Dendritic cell treated with granulocyte-macrophage colony-stimulating factor and Interleukin-4, amounts not matched to agents 40 ng/mL and 50 ng/mL, for 4 days (primary cell): ENCODE measurements at regions not wholly inside any gene's neighbourhood (a gene's known extent, or its start where the extent isn't known, plus 50 kb on each side); places are given as distances from the start of the nearest gene placed in this dataset.
"Not testable (repeated sequence)": the region's sequence is repeated elsewhere in the genome, so short reads cannot be mapped to it uniquely, and the experiment has no call there.

Source experiments
- H3K27ac Mint-ChIP-seq: one replicate; pipeline ENCODE4 v1.8.0; 2022; ENCODE audit warnings: mild to moderate bottlenecking, mixed read lengths
- H3K27me3 Mint-ChIP-seq: one replicate; pipeline ENCODE4 v1.8.0; 2022; ENCODE audit warnings: mild to moderate bottlenecking, mixed read lengths
- H3K36me3 Mint-ChIP-seq: one replicate; pipeline ENCODE4 v1.8.0; 2022; ENCODE audit warnings: low read depth, mixed read lengths
- H3K4me1 Mint-ChIP-seq: one replicate; pipeline ENCODE4 v1.8.0; 2022; ENCODE audit warnings: low read depth, mixed read lengths
- H3K4me3 Mint-ChIP-seq: one replicate; pipeline ENCODE4 v1.8.0; 2022; ENCODE audit warnings: mild to moderate bottlenecking, moderate library complexity, mixed read lengths
- H3K9me3 Mint-ChIP-seq: one replicate; pipeline ENCODE4 v1.8.0; 2022; ENCODE audit warnings: mixed read lengths
- intact Hi-C: fragments of 100-400 bp; cut with micrococcal nuclease; formaldehyde crosslinking; loops from one replicate; pipeline ENCODE4 v1.15.0; 2022

DNA sequence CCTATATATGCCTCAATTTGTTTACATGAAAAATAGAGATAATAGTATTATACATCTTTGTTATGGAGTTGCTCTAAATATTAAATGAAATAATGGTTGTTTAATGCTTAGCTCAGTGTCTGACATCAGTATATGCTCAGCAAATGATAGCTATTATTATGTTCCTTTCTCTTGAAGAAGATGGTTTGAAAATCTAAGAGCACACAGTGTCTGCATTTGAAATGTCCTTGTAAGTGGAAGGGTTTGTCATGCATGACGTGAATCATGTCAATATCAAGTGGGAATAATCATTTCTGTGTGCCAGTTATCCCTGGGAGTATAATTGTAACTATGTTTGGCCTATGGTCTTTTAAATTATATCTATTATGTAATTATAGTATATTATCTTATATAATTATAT lies 377.5 kb upstream of the SORCS1 start:
- H3K27me3 Mint-ChIP-seq: no peaks in the 10 kb centered on the region
- H3K4me3 Mint-ChIP-seq: no peak overlapping the region
- intact Hi-C loops: no loop called here
- no peaks in the 10 kb centered on the region for H3K9me3 Mint-ChIP-seq
- H3K27ac Mint-ChIP-seq: no peak overlapping the region
- H3K4me1 Mint-ChIP-seq: no peaks in the 10 kb centered on the region
- H3K36me3 Mint-ChIP-seq: no peaks in the 10 kb centered on the region

DNA sequence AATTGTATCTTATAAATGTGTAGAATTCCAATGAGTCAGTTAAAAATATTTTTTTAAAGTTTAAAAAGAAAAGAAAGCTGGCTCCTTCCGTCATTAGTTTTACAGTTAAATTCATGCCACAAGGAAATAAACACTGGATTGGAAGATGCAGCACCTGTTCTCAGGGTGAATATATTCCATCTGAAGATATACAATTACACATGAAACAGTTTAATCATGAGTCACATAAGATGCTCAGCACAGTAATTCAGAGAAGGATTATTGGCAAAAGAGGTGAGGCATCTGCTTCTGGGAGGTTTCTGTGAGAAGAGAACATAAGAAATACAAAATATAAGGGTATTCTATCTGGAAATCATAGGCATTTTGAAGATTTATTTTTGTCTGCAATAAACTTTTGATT lies 376.5 kb upstream of the SORCS1 start:
- H3K36me3 Mint-ChIP-seq: no peaks in the 10 kb centered on the region
- intact Hi-C loops: no loop called here
- H3K27ac Mint-ChIP-seq: no peak overlapping the region
- H3K9me3 Mint-ChIP-seq: no peaks in the 10 kb centered on the region
- no peak overlapping the region for H3K4me3 Mint-ChIP-seq
- no peaks in the 10 kb centered on the region for H3K4me1 Mint-ChIP-seq
- H3K27me3 Mint-ChIP-seq: no peaks in the 10 kb centered on the region

- Mint-ChIP-seq H3K4me3 (no peak overlapping the region), H3K36me3 (no peaks in the 10 kb centered on the region), H3K9me3 (no peaks in the 10 kb centered on the region), H3K4me1 (no peaks in the 10 kb centered on the region), H3K27ac (no peak overlapping the region), H3K27me3 (no peaks in the 10 kb centered on the region)
- intact Hi-C loops: no loop called here
These were observed 364.8 kb upstream of the SORCS1 start for GRCh38 chr10:107529350-107529749.

GRCh38 chr10:107520348-107520747 lies 355.8 kb upstream of the SORCS1 start:
- no peaks in the 10 kb centered on the region for H3K36me3 Mint-ChIP-seq
- intact Hi-C loops: no loop called here
- H3K4me3 Mint-ChIP-seq: no peak overlapping the region
- H3K4me1 Mint-ChIP-seq: no peaks in the 10 kb centered on the region
- no peaks in the 10 kb centered on the region for H3K27me3 Mint-ChIP-seq
- no peaks in the 10 kb centered on the region for H3K9me3 Mint-ChIP-seq
- H3K27ac Mint-ChIP-seq: no peak overlapping the region

- intact Hi-C loops: no loop called here
- H3K9me3 Mint-ChIP-seq: no peaks in the 10 kb centered on the region
- H3K4me1 Mint-ChIP-seq: no peaks in the 10 kb centered on the region
These were observed 353.3 kb upstream of the SORCS1 start for GRCh38 chr10:107517811-107518210.

DNA sequence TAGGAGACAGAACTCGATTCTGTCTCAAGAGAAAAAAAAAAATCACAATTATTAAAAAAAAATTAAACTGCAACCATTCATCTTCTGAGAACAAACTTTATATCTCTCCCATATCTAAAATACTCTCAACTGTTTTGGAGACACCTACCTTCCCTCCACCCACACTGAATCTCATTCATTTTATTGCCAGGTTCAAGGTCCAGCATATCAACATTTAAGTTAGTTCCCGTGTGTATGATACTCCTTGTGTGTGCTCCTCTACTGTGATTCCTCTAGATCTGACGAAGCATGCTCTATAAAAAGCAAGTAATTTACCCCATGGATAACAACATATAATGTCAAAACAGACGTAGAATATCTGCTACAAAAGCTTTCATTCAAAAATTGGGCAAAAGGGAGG lies 351.8 kb upstream of the SORCS1 start:
- Mint-ChIP-seq H3K27ac (no peak overlapping the region), H3K27me3 (no peaks in the 10 kb centered on the region), H3K4me3 (no peak overlapping the region), H3K36me3 (no peaks in the 10 kb centered on the region), H3K9me3 (no peaks in the 10 kb centered on the region), H3K4me1 (no peaks in the 10 kb centered on the region)
- intact Hi-C loops: no loop called here

More at GRCh38 chr10:107517811-107518210, 353.3 kb upstream of the SORCS1 start:
- H3K4me3 Mint-ChIP-seq: no peak overlapping the region
- no peaks in the 10 kb centered on the region for H3K27me3 Mint-ChIP-seq
- no peaks in the 10 kb centered on the region for H3K36me3 Mint-ChIP-seq
- no peak overlapping the region for H3K27ac Mint-ChIP-seq

DNA sequence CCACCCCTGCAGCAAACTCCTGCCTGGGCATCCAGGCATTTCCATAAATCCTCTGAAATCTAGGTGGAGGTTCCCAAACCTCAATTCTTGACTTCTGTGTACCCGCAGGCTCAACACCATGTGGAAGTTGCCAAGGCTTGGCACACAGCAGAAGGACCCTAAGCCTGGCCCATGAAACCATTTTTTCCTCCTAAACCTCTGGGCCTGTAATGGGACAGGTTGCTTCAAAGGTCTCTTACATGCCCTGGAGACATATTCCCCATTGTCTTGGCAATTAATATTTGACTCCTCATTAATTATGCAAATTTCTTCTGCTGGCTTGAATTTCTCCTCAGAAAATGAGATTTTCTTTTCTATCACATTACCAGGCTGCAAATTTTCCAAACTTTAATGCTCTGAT lies 339.5 kb upstream of the SORCS1 start:
- intact Hi-C loops, H3K27me3 Mint-ChIP-seq, H3K27ac Mint-ChIP-seq, H3K4me3 Mint-ChIP-seq, H3K4me1 Mint-ChIP-seq, H3K36me3 Mint-ChIP-seq: not testable (repeated sequence)
- H3K9me3 Mint-ChIP-seq: peaks cover 10% of the 10 kb centered on the region

GRCh38 chr10:107502229-107502985 lies 337.9 kb upstream of the SORCS1 start:
- Mint-ChIP-seq H3K9me3 (peaks cover 10% of the 10 kb centered on the region), H3K27me3 (no peaks in the 10 kb centered on the region), H3K4me3 (no peak overlapping the region), H3K27ac (no peak overlapping the region), H3K36me3 (no peaks in the 10 kb centered on the region), H3K4me1 (no peaks in the 10 kb centered on the region)
- intact Hi-C loops: no loop called here

DNA sequence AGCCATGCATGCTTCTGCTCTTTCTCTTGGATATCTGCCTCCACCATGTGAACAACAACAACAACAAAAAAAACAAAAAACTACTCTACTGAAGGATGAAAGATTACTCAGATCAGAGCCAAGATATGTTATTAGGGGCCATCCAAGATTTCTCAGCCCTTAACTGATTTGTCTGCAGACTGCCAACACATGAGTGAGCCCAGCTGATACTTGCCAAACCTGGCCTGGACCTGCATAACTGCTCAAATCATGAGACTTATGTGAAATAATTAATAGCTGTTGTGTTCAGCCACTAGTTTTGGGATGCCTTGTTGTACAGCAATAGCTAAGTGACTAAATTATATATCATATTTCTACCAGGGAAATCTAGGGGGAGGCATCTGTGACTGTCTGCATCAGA lies 334.5 kb upstream of the SORCS1 start:
- Mint-ChIP-seq H3K27me3 (no peaks in the 10 kb centered on the region), H3K9me3 (peaks cover 4% of the 10 kb centered on the region), H3K4me3 (no peak overlapping the region)

GRCh38 chr10:107497024-107497423 lies 332.5 kb upstream of the SORCS1 start:
- Mint-ChIP-seq H3K27me3 (no peaks in the 10 kb centered on the region), H3K36me3 (no peaks in the 10 kb centered on the region)

More for the DNA sequence above, 334.5 kb upstream of the SORCS1 start:
- H3K36me3 Mint-ChIP-seq: no peaks in the 10 kb centered on the region
- no peaks in the 10 kb centered on the region for H3K4me1 Mint-ChIP-seq
- H3K27ac Mint-ChIP-seq: no peak overlapping the region
- intact Hi-C loops: no loop called here

GRCh38 chr10:107496594-107496993 lies 332.1 kb upstream of the SORCS1 start:
- intact Hi-C loops: no loop called here
- Mint-ChIP-seq H3K4me3 (no peak overlapping the region), H3K4me1 (no peaks in the 10 kb centered on the region), H3K9me3 (no peaks in the 10 kb centered on the region), H3K27ac (no peak overlapping the region), H3K27me3 (no peaks in the 10 kb centered on the region), H3K36me3 (no peaks in the 10 kb centered on the region)

More at GRCh38 chr10:107497024-107497423, 332.5 kb upstream of the SORCS1 start:
- H3K9me3 Mint-ChIP-seq: no peaks in the 10 kb centered on the region
- H3K4me3 Mint-ChIP-seq: no peak overlapping the region
- no peaks in the 10 kb centered on the region for H3K4me1 Mint-ChIP-seq
- intact Hi-C loops: no loop called here
- no peak overlapping the region for H3K27ac Mint-ChIP-seq

GRCh38 chr10:107492389-107492788 lies 327.9 kb upstream of the SORCS1 start:
- Mint-ChIP-seq H3K27ac (no peak overlapping the region), H3K36me3 (no peaks in the 10 kb centered on the region), H3K9me3 (no peaks in the 10 kb centered on the region), H3K27me3 (no peaks in the 10 kb centered on the region), H3K4me3 (no peak overlapping the region), H3K4me1 (no peaks in the 10 kb centered on the region)
- intact Hi-C loops: no loop called here

DNA sequence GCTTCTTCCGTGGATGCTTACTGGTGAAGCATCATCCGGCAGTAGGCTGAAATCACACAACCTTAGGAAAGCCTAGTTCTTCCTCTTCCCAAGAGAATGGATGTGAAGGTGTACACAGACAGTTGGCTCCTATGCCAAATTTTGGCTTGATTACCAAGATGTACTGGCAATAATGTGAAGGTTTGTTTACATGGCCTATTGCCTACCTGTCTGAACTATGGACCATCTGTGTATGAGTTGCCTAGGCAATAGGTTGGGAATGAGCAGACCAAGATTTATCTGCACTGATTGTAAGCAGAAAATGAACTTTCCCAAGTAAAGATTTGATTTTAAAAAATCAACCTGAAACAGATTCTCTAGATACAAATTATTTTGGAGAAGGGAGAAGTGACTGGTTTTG lies 325.9 kb upstream of the SORCS1 start:
- no peaks in the 10 kb centered on the region for H3K9me3 Mint-ChIP-seq
- no peaks in the 10 kb centered on the region for H3K36me3 Mint-ChIP-seq
- intact Hi-C loops: no loop called here
- no peak overlapping the region for H3K27ac Mint-ChIP-seq
- H3K4me1 Mint-ChIP-seq: no peaks in the 10 kb centered on the region
- H3K4me3 Mint-ChIP-seq: no peak overlapping the region
- no peaks in the 10 kb centered on the region for H3K27me3 Mint-ChIP-seq

DNA sequence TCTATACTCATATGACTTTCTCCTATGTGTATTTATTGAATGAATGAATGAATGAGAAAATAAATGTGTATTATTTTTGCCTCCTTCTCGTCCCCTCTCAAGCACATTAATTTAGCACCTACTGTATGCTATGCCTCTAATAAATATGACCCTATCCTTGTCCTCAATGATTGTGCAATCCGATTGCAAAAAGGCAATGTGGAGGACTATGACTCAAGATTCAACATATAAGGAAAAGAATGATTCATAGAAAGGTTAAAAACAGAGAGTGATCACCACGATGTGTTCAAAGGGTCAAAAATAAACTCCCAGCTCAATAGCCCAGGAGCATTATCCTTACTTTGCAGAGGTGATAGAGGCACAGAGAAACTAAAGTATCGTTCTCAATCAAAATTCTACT lies 322.8 kb upstream of the SORCS1 start:
- intact Hi-C loops: no loop called here
- no peak overlapping the region for H3K27ac Mint-ChIP-seq

GRCh38 chr10:107485019-107485418 lies 320.5 kb upstream of the SORCS1 start:
- H3K27me3 Mint-ChIP-seq: no peaks in the 10 kb centered on the region
- intact Hi-C loops: no loop called here
- no peak overlapping the region for H3K27ac Mint-ChIP-seq
- H3K9me3 Mint-ChIP-seq: no peaks in the 10 kb centered on the region
- no peaks in the 10 kb centered on the region for H3K36me3 Mint-ChIP-seq
- no peaks in the 10 kb centered on the region for H3K4me1 Mint-ChIP-seq
- no peak overlapping the region for H3K4me3 Mint-ChIP-seq

More for the DNA sequence above, 322.8 kb upstream of the SORCS1 start:
- H3K4me3 Mint-ChIP-seq: no peak overlapping the region
- no peaks in the 10 kb centered on the region for H3K27me3 Mint-ChIP-seq
- no peaks in the 10 kb centered on the region for H3K9me3 Mint-ChIP-seq
- H3K4me1 Mint-ChIP-seq: no peaks in the 10 kb centered on the region
- no peaks in the 10 kb centered on the region for H3K36me3 Mint-ChIP-seq
